ENCODE measurements at regions not wholly inside any gene's neighbourhood (a gene's known extent, or its start where the extent isn't known, plus 50 kb on each side); places are given as distances from the start of the nearest gene placed in this dataset.

DNA sequence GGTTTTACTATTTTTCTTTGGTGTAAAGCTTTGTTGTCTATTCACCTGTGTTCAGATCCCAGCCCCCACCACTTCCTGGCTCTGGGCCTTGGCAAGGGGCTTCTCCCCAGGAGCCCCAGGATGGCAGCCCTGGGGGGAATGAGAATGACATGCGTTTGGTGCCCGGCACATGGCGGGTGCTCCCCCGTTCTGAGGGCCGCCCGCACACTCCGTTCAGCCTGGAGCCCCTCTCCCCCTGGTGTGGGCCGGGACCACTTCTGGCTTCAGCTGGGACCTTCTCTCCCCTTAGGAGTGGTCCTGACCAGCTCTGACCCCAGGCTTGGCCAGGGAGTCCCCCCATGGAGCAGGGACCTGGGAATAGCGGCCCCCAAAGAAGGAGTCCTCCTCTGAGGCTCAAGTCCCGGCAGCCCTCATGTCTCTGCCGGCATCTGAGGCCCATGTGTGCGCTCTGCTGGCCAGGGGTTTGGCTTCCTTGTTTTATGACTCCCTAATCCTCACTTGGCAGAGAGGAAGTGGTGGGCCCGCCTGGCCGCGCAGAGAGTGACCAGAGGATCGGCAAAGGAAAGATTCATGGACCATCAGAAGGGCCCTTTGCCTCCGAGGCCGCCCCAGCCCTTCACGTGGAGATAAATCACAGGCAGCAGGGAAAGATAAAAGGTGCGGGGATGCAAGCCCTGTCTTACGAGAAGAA is 57.0 kb upstream of the LMX1B start:
- no peak for DNase-seq (ENCODE audit: low read depth, low spot score)

DNA sequence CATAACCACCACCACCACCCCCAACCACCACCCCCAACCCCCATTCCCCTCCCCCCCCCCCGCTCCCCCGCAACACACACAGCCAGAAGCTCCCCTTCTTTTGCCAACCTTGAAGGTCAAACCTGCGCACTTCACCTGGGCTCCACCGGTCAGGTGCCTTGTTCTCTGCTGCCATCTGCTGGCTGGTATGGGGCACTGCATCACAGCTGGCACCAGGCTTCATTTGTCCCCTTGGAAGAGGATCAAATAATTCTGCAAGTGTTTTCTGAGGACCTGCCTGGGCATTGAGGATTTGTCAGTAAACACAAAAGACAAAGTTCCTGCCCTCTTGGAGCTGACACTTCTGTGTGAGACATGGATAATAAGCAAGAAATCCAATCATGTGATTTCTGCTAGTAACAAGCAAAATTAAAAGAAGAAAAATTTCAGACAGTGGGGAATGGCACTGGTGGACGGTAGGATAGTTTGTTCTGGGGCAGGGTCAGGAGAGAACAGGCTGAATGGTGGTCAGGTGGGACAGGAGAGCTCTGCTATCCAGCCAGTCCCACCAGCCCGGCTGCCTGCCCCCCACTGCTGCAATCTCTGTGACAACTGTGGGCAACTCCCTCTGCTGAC is 55.6 kb upstream of the LMX1B start:
- peak; percentile 70 for DNase-seq (ENCODE audit: low read depth, low spot score)

DNA sequence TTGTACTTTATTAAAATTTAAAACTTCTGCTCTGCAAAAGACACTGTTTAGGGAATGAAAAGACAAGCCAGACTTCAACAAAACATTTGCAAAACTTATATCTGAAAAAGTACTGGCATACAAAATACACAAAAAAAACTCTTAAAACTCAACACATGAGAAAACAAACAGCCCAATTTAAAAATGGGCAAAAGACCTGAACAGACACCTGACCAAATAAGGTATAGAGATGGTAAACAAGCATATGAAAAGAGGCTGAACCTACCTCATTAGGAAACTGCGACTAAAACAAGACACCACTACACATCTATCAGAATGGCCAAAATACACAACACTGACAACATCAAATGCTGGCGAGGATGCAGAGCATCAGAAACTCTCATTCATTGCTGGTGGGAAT is 54.4 kb upstream of the LMX1B start:
- no peak for DNase-seq (ENCODE audit: low read depth, low spot score)

DNA sequence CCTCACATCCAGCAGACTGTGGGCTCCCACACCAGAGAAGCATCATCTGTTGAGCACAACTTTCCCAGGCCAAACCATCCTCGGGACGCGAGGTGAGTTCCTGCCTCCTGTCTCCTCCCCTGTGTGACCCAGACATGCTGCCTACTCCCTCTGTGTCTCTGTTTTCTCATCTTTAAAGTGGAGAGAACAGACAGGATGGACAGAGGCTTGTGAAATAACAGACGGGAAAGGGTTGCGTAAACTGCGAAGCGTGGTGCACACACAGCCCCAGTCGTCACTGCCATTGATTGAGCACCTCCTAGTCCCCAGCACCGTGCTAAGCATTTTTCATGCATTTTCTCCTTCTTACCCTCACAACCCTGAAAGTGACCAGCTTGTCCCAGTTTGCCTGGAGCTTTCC is 52.1 kb upstream of the LMX1B start:
- DNase-seq (ENCODE audit: low read depth, low spot score), result no peak

DNA sequence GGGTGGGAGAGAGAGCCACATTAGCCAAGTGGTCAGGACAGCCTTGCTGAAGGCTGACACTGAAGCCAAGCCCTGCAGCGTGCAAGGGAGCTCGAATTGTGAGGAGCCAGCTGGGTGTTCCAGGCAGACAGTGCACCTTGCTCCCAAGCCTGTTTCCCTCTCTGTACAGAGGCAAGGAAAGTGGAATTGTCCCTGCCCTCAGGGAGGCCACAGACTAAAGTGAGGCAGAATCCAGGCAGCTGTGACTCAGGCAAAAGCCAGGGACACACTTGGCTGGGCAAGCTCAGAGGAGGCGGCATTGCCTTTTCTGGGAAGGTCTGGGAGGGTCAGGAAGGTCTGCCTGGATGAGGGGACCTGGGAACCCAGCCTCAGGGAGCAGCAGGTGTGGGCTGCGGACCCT is 50.2 kb upstream of the LMX1B start:
- no peak for DNase-seq (ENCODE audit: low read depth, low spot score)

Data from astrocyte of the hippocampus (primary cell).